Epithelial cell of proximal tubule (primary cell): ENCODE measurements at regions not wholly inside any gene's neighbourhood (a gene's known extent, or its start where the extent isn't known, plus 50 kb on each side); places are given as distances from the start of the nearest gene placed in this dataset.

ENCODE experiments used
- DNase-seq: peaks from one replicate; pipeline ENCODE4 v3.0.0-alpha.2; 2011; ENCODE audit warnings: low read depth
- H3K4me3 ChIP-seq: 2 replicates; pipeline ENCODE4 v1.5.1; 2011; ENCODE audit warnings: low read depth, mild to moderate bottlenecking, low read length
- CTCF ChIP-seq: conservative IDR thresholded peaks from 2 replicates; pipeline ENCODE4 v1.5.1; 2012; ENCODE audit warnings: low read depth, mild to moderate bottlenecking, low read length

GRCh38 chr6:76615395-76615794 is 542.9 kb upstream of the IMPG1 start:
- no peak for DNase-seq
- no peak for TF ChIP-seq CTCF
- H3K4me3 ChIP-seq, result no peak overlapping the region

GRCh38 chr6:76612954-76613353 is 540.5 kb upstream of the IMPG1 start:
- H3K4me3 ChIP-seq, result no peak overlapping the region
- no peak for TF ChIP-seq CTCF
- DNase-seq, result no peak

- DNase-seq, result no peak
- no peak for TF ChIP-seq CTCF
- H3K4me3 ChIP-seq, result no peak overlapping the region
Measured at GRCh38 chr6:76609160-76609559, 536.7 kb upstream of the IMPG1 start.

- TF ChIP-seq CTCF, result no peak
- no peak for DNase-seq
- no peak overlapping the region for H3K4me3 ChIP-seq
Measured at GRCh38 chr6:76594109-76594508, 521.6 kb upstream of the IMPG1 start.

- no peak overlapping the region for H3K4me3 ChIP-seq
- no peak for DNase-seq
- no peak for TF ChIP-seq CTCF
Measured at GRCh38 chr6:76593668-76594067, 521.2 kb upstream of the IMPG1 start.

GRCh38 chr6:76592566-76592965 is 520.1 kb upstream of the IMPG1 start:
- no peak for DNase-seq
- no peak for TF ChIP-seq CTCF

GRCh38 chr6:76587271-76587670 is 514.8 kb upstream of the IMPG1 start:
- H3K4me3 ChIP-seq, result no peak overlapping the region
- no peak for DNase-seq
- TF ChIP-seq CTCF, result no peak

More at GRCh38 chr6:76592566-76592965, 520.1 kb upstream of the IMPG1 start:
- H3K4me3 ChIP-seq, result no peak overlapping the region
